ENCODE measurements at regions not wholly inside any gene's neighbourhood (a gene's known extent, or its start where the extent isn't known, plus 50 kb on each side); places are given as distances from the start of the nearest gene placed in this dataset.

DNA sequence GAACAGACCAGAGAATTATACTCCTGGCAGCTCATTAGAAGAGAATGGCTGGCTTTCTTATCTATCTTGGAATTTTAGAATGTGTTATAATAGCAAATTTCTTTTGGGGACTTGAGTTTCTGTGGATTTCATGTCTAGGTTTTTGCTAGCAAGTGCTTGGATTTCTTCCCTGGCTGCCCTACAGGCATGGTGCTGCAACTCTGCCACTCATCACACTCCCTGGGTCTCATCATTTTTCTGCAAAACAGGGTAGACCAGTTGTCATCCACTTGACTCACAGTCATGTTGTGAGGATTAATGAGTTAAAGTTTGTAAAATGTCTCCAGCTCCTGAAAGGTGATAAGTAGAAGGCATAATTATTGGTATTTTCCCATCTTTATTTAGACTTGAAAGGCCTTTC, 60.7 kb upstream of the LCORL start:
- no peaks in the 10 kb centered on the region for H3K4me1 ChIP-seq (ENCODE audit: control insufficient read depth in 1 of 2, low read depth in 2 of 2)
- no peaks in the 10 kb centered on the region for H3K9me3 ChIP-seq
- no peaks in the 10 kb centered on the region for H3K27me3 ChIP-seq (replicated peaks; ENCODE audit: insufficient read depth)
- no peak overlapping the region for H3K4me3 ChIP-seq
- DNase-seq (ENCODE audit: low spot score) (no peak), ATAC-seq (ENCODE audit: insufficient number of reproducible peaks, low FRiP score, low read depth) (no peak)
- no peaks in the 10 kb centered on the region for H3K36me3 ChIP-seq
- TF ChIP-seq, protein P1, sequence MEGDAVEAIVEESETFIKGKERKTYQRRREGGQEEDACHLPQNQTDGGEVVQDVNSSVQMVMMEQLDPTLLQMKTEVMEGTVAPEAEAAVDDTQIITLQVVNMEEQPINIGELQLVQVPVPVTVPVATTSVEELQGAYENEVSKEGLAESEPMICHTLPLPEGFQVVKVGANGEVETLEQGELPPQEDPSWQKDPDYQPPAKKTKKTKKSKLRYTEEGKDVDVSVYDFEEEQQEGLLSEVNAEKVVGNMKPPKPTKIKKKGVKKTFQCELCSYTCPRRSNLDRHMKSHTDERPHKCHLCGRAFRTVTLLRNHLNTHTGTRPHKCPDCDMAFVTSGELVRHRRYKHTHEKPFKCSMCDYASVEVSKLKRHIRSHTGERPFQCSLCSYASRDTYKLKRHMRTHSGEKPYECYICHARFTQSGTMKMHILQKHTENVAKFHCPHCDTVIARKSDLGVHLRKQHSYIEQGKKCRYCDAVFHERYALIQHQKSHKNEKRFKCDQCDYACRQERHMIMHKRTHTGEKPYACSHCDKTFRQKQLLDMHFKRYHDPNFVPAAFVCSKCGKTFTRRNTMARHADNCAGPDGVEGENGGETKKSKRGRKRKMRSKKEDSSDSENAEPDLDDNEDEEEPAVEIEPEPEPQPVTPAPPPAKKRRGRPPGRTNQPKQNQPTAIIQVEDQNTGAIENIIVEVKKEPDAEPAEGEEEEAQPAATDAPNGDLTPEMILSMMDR (IDR thresholded peaks at IDR 0.05) = no peak
- no peak overlapping the region for H3K27ac ChIP-seq

DNA sequence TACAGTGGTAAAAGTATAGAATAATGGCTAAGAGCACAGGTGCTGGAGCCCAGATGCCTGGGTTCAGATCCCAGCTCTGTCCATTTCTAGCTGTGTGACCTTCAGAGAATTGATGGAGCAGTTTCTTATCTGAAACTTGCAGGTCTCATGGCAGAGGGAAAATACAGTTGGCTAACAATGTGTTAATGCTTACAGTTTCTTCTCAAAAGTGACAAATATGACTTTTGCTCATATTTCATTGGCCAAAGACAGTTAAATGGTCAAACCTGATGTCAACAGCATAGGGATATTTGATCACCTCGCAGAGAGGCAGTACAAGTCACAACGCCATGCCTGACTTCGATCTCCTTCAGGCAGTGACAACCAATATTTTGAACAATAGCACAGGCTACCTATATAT, 60.2 kb upstream of the LCORL start:
- Histone ChIP-seq H3K9me3 (no peaks in the 10 kb centered on the region), H3K4me3 (no peak overlapping the region), H3K36me3 (no peaks in the 10 kb centered on the region), H3K4me1 (ENCODE audit: control insufficient read depth in 1 of 2, low read depth in 2 of 2) (no peaks in the 10 kb centered on the region), H3K27ac (no peak overlapping the region), H3K27me3 (replicated peaks; ENCODE audit: insufficient read depth) (no peaks in the 10 kb centered on the region)
- no peak for ATAC-seq (ENCODE audit: insufficient number of reproducible peaks, low FRiP score, low read depth)
- TF ChIP-seq, protein P1 (IDR thresholded peaks at IDR 0.05) = no peak
- no peak for DNase-seq (ENCODE audit: low spot score)

GRCh38 chr4:18077808-18078207, 56.3 kb upstream of the LCORL start:
- ATAC-seq (ENCODE audit: insufficient number of reproducible peaks, low FRiP score, low read depth) = no peak
- Histone ChIP-seq H3K27me3 (replicated peaks; ENCODE audit: insufficient read depth) (no peaks in the 10 kb centered on the region), H3K36me3 (no peaks in the 10 kb centered on the region), H3K27ac (no peak overlapping the region), H3K9me3 (no peaks in the 10 kb centered on the region), H3K4me3 (no peak overlapping the region), H3K4me1 (ENCODE audit: control insufficient read depth in 1 of 2, low read depth in 2 of 2) (no peaks in the 10 kb centered on the region)
- DNase-seq (ENCODE audit: low spot score) = no peak
- TF ChIP-seq, protein P1 (IDR thresholded peaks at IDR 0.05) = no peak

- H3K27ac ChIP-seq = no peak overlapping the region
- no peak for DNase-seq (ENCODE audit: low spot score)
- TF ChIP-seq, protein P1 (IDR thresholded peaks at IDR 0.05) = no peak
- H3K27me3 ChIP-seq (replicated peaks; ENCODE audit: insufficient read depth) = no peaks in the 10 kb centered on the region
- no peaks in the 10 kb centered on the region for H3K4me1 ChIP-seq (ENCODE audit: control insufficient read depth in 1 of 2, low read depth in 2 of 2)
- H3K4me3 ChIP-seq = no peak overlapping the region
- no peak for ATAC-seq (ENCODE audit: insufficient number of reproducible peaks, low FRiP score, low read depth)
- no peaks in the 10 kb centered on the region for H3K36me3 ChIP-seq
- no peaks in the 10 kb centered on the region for H3K9me3 ChIP-seq
Observed at GRCh38 chr4:18075823-18076433, 54.4 kb upstream of the LCORL start.

GRCh38 chr4:18071894-18072293, 50.3 kb upstream of the LCORL start:
- DNase-seq (ENCODE audit: low spot score) (no peak), ATAC-seq (ENCODE audit: insufficient number of reproducible peaks, low FRiP score, low read depth) (no peak)
- no peak overlapping the region for H3K4me3 ChIP-seq
- TF ChIP-seq, protein P1 (IDR thresholded peaks at IDR 0.05) = no peak
- H3K27ac ChIP-seq = no peak overlapping the region
- H3K36me3 ChIP-seq = no peaks in the 10 kb centered on the region
- no peaks in the 10 kb centered on the region for H3K4me1 ChIP-seq (ENCODE audit: control insufficient read depth in 1 of 2, low read depth in 2 of 2)
- H3K9me3 ChIP-seq = no peaks in the 10 kb centered on the region
- H3K27me3 ChIP-seq (replicated peaks; ENCODE audit: insufficient read depth) = no peaks in the 10 kb centered on the region
